ENCODE measurements at regions not wholly inside any gene's neighbourhood (a gene's known extent, or its start where the extent isn't known, plus 50 kb on each side); places are given as distances from the start of the nearest gene placed in this dataset.
"Not testable (repeated sequence)": the region's sequence is repeated elsewhere in the genome, so short reads cannot be mapped to it uniquely, and the experiment has no call there.

GRCh38 chr10:3265088-3265487 lies 92.5 kb upstream of the PITRM1 start:
- DNase-seq (no peak), ATAC-seq (no peak)
- no peak overlapping the region for H3K27ac Mint-ChIP-seq
- intact Hi-C loops (cut with DNase I, micrococcal nuclease) = no loop called here
- no peak overlapping the region for H3K4me3 Mint-ChIP-seq
- POLR2A ChIA-PET = no interaction called here
- no peaks in the 10 kb centered on the region for H3K9me3 Mint-ChIP-seq (ENCODE audit: low read depth)
- CTCF ChIA-PET = no interaction called here
- H3K27me3 Mint-ChIP-seq = peaks cover 9% of the 10 kb centered on the region
- no peaks in the 10 kb centered on the region for H3K4me1 Mint-ChIP-seq
- H3K36me3 Mint-ChIP-seq (ENCODE audit: low read depth) = no peaks in the 10 kb centered on the region

- ChIA-PET CTCF (no interaction called here), POLR2A (no interaction called here)
- H3K9me3 Mint-ChIP-seq (ENCODE audit: low read depth) = no peaks in the 10 kb centered on the region
Observed at GRCh38 chr10:3264161-3264761, 91.7 kb upstream of the PITRM1 start.

GRCh38 chr10:3263747-3264146 lies 91.2 kb upstream of the PITRM1 start:
- no peaks in the 10 kb centered on the region for H3K36me3 Mint-ChIP-seq (ENCODE audit: low read depth)
- no peak overlapping the region for H3K27ac Mint-ChIP-seq
- H3K9me3 Mint-ChIP-seq (ENCODE audit: low read depth) = no peaks in the 10 kb centered on the region
- POLR2A ChIA-PET = no interaction called here
- ATAC-seq = no peak
- DNase-seq = no peak
- intact Hi-C loops (cut with DNase I, micrococcal nuclease) = no loop called here
- CTCF ChIA-PET = no interaction called here
- no peak overlapping the region for H3K4me3 Mint-ChIP-seq
- H3K27me3 Mint-ChIP-seq = peaks cover 9% of the 10 kb centered on the region
- no peaks in the 10 kb centered on the region for H3K4me1 Mint-ChIP-seq

More at GRCh38 chr10:3264161-3264761, 91.7 kb upstream of the PITRM1 start:
- ATAC-seq = no peak
- Mint-ChIP-seq H3K4me3 (no peak overlapping the region), H3K4me1 (no peaks in the 10 kb centered on the region), H3K27ac (no peak overlapping the region), H3K36me3 (ENCODE audit: low read depth) (no peaks in the 10 kb centered on the region), H3K27me3 (peaks cover 9% of the 10 kb centered on the region)
- intact Hi-C loops (cut with DNase I, micrococcal nuclease) = no loop called here
- no peak for DNase-seq

- DNase-seq (no peak), ATAC-seq (no peak)
- H3K27me3 Mint-ChIP-seq = peaks cover 9% of the 10 kb centered on the region
- no peaks in the 10 kb centered on the region for H3K36me3 Mint-ChIP-seq (ENCODE audit: low read depth)
- no peaks in the 10 kb centered on the region for H3K4me1 Mint-ChIP-seq
- ChIA-PET CTCF (no interaction called here), POLR2A (no interaction called here)
- H3K9me3 Mint-ChIP-seq (ENCODE audit: low read depth) = no peaks in the 10 kb centered on the region
- intact Hi-C loops (cut with DNase I, micrococcal nuclease) = no loop called here
- no peak overlapping the region for H3K4me3 Mint-ChIP-seq
- no peak overlapping the region for H3K27ac Mint-ChIP-seq
Observed at GRCh38 chr10:3263082-3263481, 90.5 kb upstream of the PITRM1 start.

- no peaks in the 10 kb centered on the region for H3K9me3 Mint-ChIP-seq (ENCODE audit: low read depth)
- intact Hi-C loops (cut with DNase I, micrococcal nuclease) = no loop called here
- H3K4me1 Mint-ChIP-seq = no peaks in the 10 kb centered on the region
- ATAC-seq (no peak), DNase-seq (no peak)
- ChIA-PET POLR2A (no interaction called here), CTCF (interaction anchor here (1.2 to 1.3 kb wide), 2 partner anchors 11 to 22 kb away, joined by 4 read pairs; no protein-coding TSS in a partner anchor)
- H3K4me3 Mint-ChIP-seq = no peak overlapping the region
- peaks cover 9% of the 10 kb centered on the region for H3K27me3 Mint-ChIP-seq
- no peak overlapping the region for H3K27ac Mint-ChIP-seq
- no peaks in the 10 kb centered on the region for H3K36me3 Mint-ChIP-seq (ENCODE audit: low read depth)
Observed at GRCh38 chr10:3261921-3262320, 89.3 kb upstream of the PITRM1 start.

GRCh38 chr10:3260066-3260834 lies 87.7 kb upstream of the PITRM1 start:
- peaks cover 7% of the 10 kb centered on the region for H3K27me3 Mint-ChIP-seq
- no peaks in the 10 kb centered on the region for H3K36me3 Mint-ChIP-seq (ENCODE audit: low read depth)
- H3K27ac Mint-ChIP-seq = no peak overlapping the region
- DNase-seq = no peak
- H3K4me1 Mint-ChIP-seq = no peaks in the 10 kb centered on the region
- POLR2A ChIA-PET = no interaction called here
- no peak overlapping the region for H3K4me3 Mint-ChIP-seq
- intact Hi-C loops (cut with DNase I, micrococcal nuclease) = no loop called here
- H3K9me3 Mint-ChIP-seq (ENCODE audit: low read depth) = no peaks in the 10 kb centered on the region
- CTCF ChIA-PET = no interaction called here
- no peak for ATAC-seq

- Mint-ChIP-seq H3K36me3 (ENCODE audit: low read depth) (no peaks in the 10 kb centered on the region), H3K27me3 (peaks cover 7% of the 10 kb centered on the region), H3K9me3 (ENCODE audit: low read depth) (no peaks in the 10 kb centered on the region), H3K4me1 (no peaks in the 10 kb centered on the region), H3K27ac (no peak overlapping the region), H3K4me3 (no peak overlapping the region)
- intact Hi-C loops (cut with DNase I, micrococcal nuclease) = no loop called here
- ChIA-PET CTCF (interaction anchor here (1.3 kb wide), 1 partner anchor 8 kb away, joined by 4 read pairs; no protein-coding TSS in a partner anchor), POLR2A (no interaction called here)
- no peak for DNase-seq
- ATAC-seq = no peak
Observed at GRCh38 chr10:3259499-3259898, 86.9 kb upstream of the PITRM1 start.

- Mint-ChIP-seq H3K27ac (no peak overlapping the region), H3K4me3 (no peak overlapping the region), H3K36me3 (ENCODE audit: low read depth) (no peaks in the 10 kb centered on the region), H3K27me3 (peaks cover 9% of the 10 kb centered on the region), H3K9me3 (ENCODE audit: low read depth) (no peaks in the 10 kb centered on the region), H3K4me1 (no peaks in the 10 kb centered on the region)
- intact Hi-C loops (cut with DNase I, micrococcal nuclease) = no loop called here
- no peak for ATAC-seq
- POLR2A ChIA-PET = no interaction called here
- no peak for DNase-seq
- CTCF ChIA-PET = interaction anchor here (0.6 to 1.3 kb wide), 2 partner anchors 9 to 485 kb away, joined by 3 to 4 read pairs; no protein-coding TSS in a partner anchor
Observed at GRCh38 chr10:3258394-3258793, 85.8 kb upstream of the PITRM1 start.

- Mint-ChIP-seq H3K36me3 (ENCODE audit: low read depth) (no peaks in the 10 kb centered on the region), H3K4me1 (no peaks in the 10 kb centered on the region), H3K9me3 (ENCODE audit: low read depth) (no peaks in the 10 kb centered on the region), H3K27ac (no peak overlapping the region), H3K4me3 (no peak overlapping the region), H3K27me3 (peaks cover 22% of the 10 kb centered on the region)
- ATAC-seq (no peak), DNase-seq (no peak)
- intact Hi-C loops (cut with DNase I, micrococcal nuclease) = no loop called here
- CTCF ChIA-PET = interaction anchor here (0.6 to 1.2 kb wide), 2 partner anchors 17 to 62 kb away, joined by 3 to 4 read pairs; no protein-coding TSS in a partner anchor
- POLR2A ChIA-PET = no interaction called here
Observed at GRCh38 chr10:3255616-3256015, 83.0 kb upstream of the PITRM1 start.

GRCh38 chr10:3255075-3255474 lies 82.5 kb upstream of the PITRM1 start:
- intact Hi-C loops (cut with DNase I, micrococcal nuclease) = no loop called here

GRCh38 chr10:3253974-3254373 lies 81.4 kb upstream of the PITRM1 start:
- H3K4me3 Mint-ChIP-seq; H3K36me3 Mint-ChIP-seq (ENCODE audit: low read depth); DNase-seq; CTCF ChIA-PET; H3K4me1 Mint-ChIP-seq; intact Hi-C loops (cut with DNase I, micrococcal nuclease); POLR2A ChIA-PET; H3K27ac Mint-ChIP-seq; H3K9me3 Mint-ChIP-seq (ENCODE audit: low read depth); ATAC-seq: not testable (repeated sequence)
- peaks cover 29% of the 10 kb centered on the region for H3K27me3 Mint-ChIP-seq

More at GRCh38 chr10:3255075-3255474, 82.5 kb upstream of the PITRM1 start:
- CTCF ChIA-PET = interaction anchor here (0.6 to 1.2 kb wide), 2 partner anchors 16 to 61 kb away, joined by 3 to 4 read pairs; no protein-coding TSS in a partner anchor
- H3K36me3 Mint-ChIP-seq (ENCODE audit: low read depth) = no peaks in the 10 kb centered on the region
- peaks cover 26% of the 10 kb centered on the region for H3K27me3 Mint-ChIP-seq
- DNase-seq = no peak
- H3K9me3 Mint-ChIP-seq (ENCODE audit: low read depth) = no peaks in the 10 kb centered on the region
- POLR2A ChIA-PET = no interaction called here
- H3K27ac Mint-ChIP-seq = no peak overlapping the region
- no peak for ATAC-seq
- no peak overlapping the region for H3K4me3 Mint-ChIP-seq
- no peaks in the 10 kb centered on the region for H3K4me1 Mint-ChIP-seq

- peak; percentile 24 for DNase-seq
- Mint-ChIP-seq H3K27ac (no peak overlapping the region), H3K4me3 (no peak overlapping the region), H3K27me3 (peaks cover 30% of the 10 kb centered on the region), H3K36me3 (ENCODE audit: low read depth) (no peaks in the 10 kb centered on the region), H3K9me3 (ENCODE audit: low read depth) (no peaks in the 10 kb centered on the region), H3K4me1 (no peaks in the 10 kb centered on the region)
- ATAC-seq = no peak
- CTCF ChIA-PET = interaction anchor here (1.5 kb wide), 2 partner anchors 10 to 11 kb away, joined by 4 to 7 read pairs; no protein-coding TSS in a partner anchor
- intact Hi-C loops (cut with DNase I, micrococcal nuclease) = no loop called here
- POLR2A ChIA-PET = no interaction called here
Observed at GRCh38 chr10:3251172-3251571, 78.6 kb upstream of the PITRM1 start.

Measured in activated CD4-positive, alpha-beta T cell treated with anti-CD3 and anti-CD28 coated beads for 36 hours (primary cell).